GM20431 (cell line): ENCODE measurements at regions not wholly inside any gene's neighbourhood (a gene's known extent, or its start where the extent isn't known, plus 50 kb on each side); places are given as distances from the start of the nearest gene placed in this dataset.
"Not testable (repeated sequence)": the region's sequence is repeated elsewhere in the genome, so short reads cannot be mapped to it uniquely, and the experiment has no call there.

Experiments
- in situ Hi-C: fragments of 300-500 bp; cut with MseI, MboI; formaldehyde crosslinking; loops from one replicate; pipeline ENCODE4 v1.15.0; 2020; ENCODE audit warnings: low sequenced_read_pairs; ENCODE audit not compliant: unreplicated experiment

- in situ Hi-C loops = loop anchor here (25.0 kb wide), 1 partner anchor 350 kb away; no protein-coding TSS in a partner anchor
Observed at GRCh38 chr1:233787599-233787998, 116.9 kb upstream of the SLC35F3 start.

- in situ Hi-C loops = loop anchor here (25.0 kb wide), 1 partner anchor 351 kb away; no protein-coding TSS in a partner anchor
Observed at GRCh38 chr1:233788687-233789086, 115.8 kb upstream of the SLC35F3 start.

- in situ Hi-C loops = loop anchor here (25.0 kb wide), 1 partner anchor 353 kb away; no protein-coding TSS in a partner anchor
Observed at GRCh38 chr1:233790121-233790520, 114.4 kb upstream of the SLC35F3 start.

GRCh38 chr1:233790662-233791371 is 113.7 kb upstream of the SLC35F3 start:
- in situ Hi-C loops = loop anchor here (25.0 kb wide), 1 partner anchor 354 kb away; no protein-coding TSS in a partner anchor

- in situ Hi-C loops = loop anchor here (25.0 kb wide), 1 partner anchor 354 kb away; no protein-coding TSS in a partner anchor
Observed at GRCh38 chr1:233791372-233791703, 113.1 kb upstream of the SLC35F3 start.

- in situ Hi-C loops = loop anchor here (25.0 kb wide), 1 partner anchor 354 kb away; no protein-coding TSS in a partner anchor
Observed at GRCh38 chr1:233791721-233792120, 112.8 kb upstream of the SLC35F3 start.

- in situ Hi-C loops = loop anchor here (25.0 kb wide), 1 partner anchor 358 kb away; no protein-coding TSS in a partner anchor
Observed at GRCh38 chr1:233794863-233795262, 109.6 kb upstream of the SLC35F3 start.

- in situ Hi-C loops = loop anchor here (25.0 kb wide), 1 partner anchor 359 kb away; no protein-coding TSS in a partner anchor
Observed at GRCh38 chr1:233796146-233796783, 108.2 kb upstream of the SLC35F3 start.

- in situ Hi-C loops = no loop called here
Observed at GRCh38 chr1:233802611-233803010, 101.9 kb upstream of the SLC35F3 start.

GRCh38 chr1:233805786-233806185 is 98.7 kb upstream of the SLC35F3 start:
- in situ Hi-C loops = no loop called here

- in situ Hi-C loops = no loop called here
Observed at GRCh38 chr1:233815357-233815756, 89.1 kb upstream of the SLC35F3 start.

GRCh38 chr1:233815865-233816264 is 88.6 kb upstream of the SLC35F3 start:
- in situ Hi-C loops = no loop called here

- in situ Hi-C loops = no loop called here
Observed at GRCh38 chr1:233816348-233816747, 88.1 kb upstream of the SLC35F3 start.

GRCh38 chr1:233819042-233819441 is 85.4 kb upstream of the SLC35F3 start:
- in situ Hi-C loops = no loop called here

- in situ Hi-C loops = not testable (repeated sequence)
Observed at GRCh38 chr1:233824179-233824578, 80.3 kb upstream of the SLC35F3 start.

GRCh38 chr1:233827937-233828336 is 76.5 kb upstream of the SLC35F3 start:
- in situ Hi-C loops = not testable (repeated sequence)

GRCh38 chr1:233828480-233828879 is 76.0 kb upstream of the SLC35F3 start:
- in situ Hi-C loops = no loop called here

- in situ Hi-C loops = no loop called here
Observed at GRCh38 chr1:233834609-233835008, 69.9 kb upstream of the SLC35F3 start.

- in situ Hi-C loops = not testable (repeated sequence)
Observed at GRCh38 chr1:233838207-233838606, 66.3 kb upstream of the SLC35F3 start.

- in situ Hi-C loops = no loop called here
Observed at GRCh38 chr1:233843525-233844204, 60.8 kb upstream of the SLC35F3 start.

GRCh38 chr1:233844275-233844674 is 60.2 kb upstream of the SLC35F3 start:
- in situ Hi-C loops = no loop called here
